ENCODE measurements at regions not wholly inside any gene's neighbourhood (a gene's known extent, or its start where the extent isn't known, plus 50 kb on each side); places are given as distances from the start of the nearest gene placed in this dataset.

- no peaks in the 10 kb centered on the region for H3K9me3 ChIP-seq
- no peak overlapping the region for H3K27ac ChIP-seq
- no peaks in the 10 kb centered on the region for H3K36me3 ChIP-seq
- no peak overlapping the region for H3K4me3 ChIP-seq
- H3K27me3 ChIP-seq (replicated peaks; ENCODE audit: insufficient read depth), result no peaks in the 10 kb centered on the region
- H3K4me1 ChIP-seq (replicated peaks), result no peaks in the 10 kb centered on the region
- intact Hi-C loops (cut with DNase I), result no loop called here
- no peak for TF ChIP-seq POLR2AphosphoS5 (IDR thresholded peaks at IDR 0.05)
- no peak for TF ChIP-seq POLR2A (IDR thresholded peaks at IDR 0.05)
- TF ChIP-seq CTCF (IDR thresholded peaks at IDR 0.05), result no peak
- DNase-seq (ENCODE audit: low spot score), result no peak
These were observed 447.6 kb downstream of the GADD45G start for GRCh38 chr9:90052366-90052765.

- no peaks in the 10 kb centered on the region for H3K27me3 ChIP-seq (replicated peaks; ENCODE audit: insufficient read depth)
- H3K4me1 ChIP-seq (replicated peaks), result no peaks in the 10 kb centered on the region
- H3K4me3 ChIP-seq, result no peak overlapping the region
- H3K27ac ChIP-seq, result no peak overlapping the region
- DNase-seq (ENCODE audit: low spot score), result no peak
- intact Hi-C loops (cut with DNase I), result no loop called here
- TF ChIP-seq POLR2AphosphoS5 (IDR thresholded peaks at IDR 0.05) (no peak), CTCF (IDR thresholded peaks at IDR 0.05) (no peak), POLR2A (IDR thresholded peaks at IDR 0.05) (no peak)
- no peaks in the 10 kb centered on the region for H3K9me3 ChIP-seq
- H3K36me3 ChIP-seq, result no peaks in the 10 kb centered on the region
- 62% methylated on average over 5 of the region's 5 CpGs for WGBS
These were observed 448.2 kb downstream of the GADD45G start for GRCh38 chr9:90053027-90053426.

GRCh38 chr9:90054810-90055209, 450.0 kb downstream of the GADD45G start:
- no peak overlapping the region for H3K27ac ChIP-seq
- no peaks in the 10 kb centered on the region for H3K9me3 ChIP-seq
- H3K36me3 ChIP-seq, result no peaks in the 10 kb centered on the region
- no peaks in the 10 kb centered on the region for H3K27me3 ChIP-seq (replicated peaks; ENCODE audit: insufficient read depth)
- H3K4me1 ChIP-seq (replicated peaks), result no peaks in the 10 kb centered on the region
- TF ChIP-seq POLR2A (IDR thresholded peaks at IDR 0.05) (no peak), CTCF (IDR thresholded peaks at IDR 0.05) (no peak), POLR2AphosphoS5 (IDR thresholded peaks at IDR 0.05) (no peak)
- H3K4me3 ChIP-seq, result no peak overlapping the region
- no peak for DNase-seq (ENCODE audit: low spot score)
- intact Hi-C loops (cut with DNase I), result no loop called here

GRCh38 chr9:90055226-90055625, 450.4 kb downstream of the GADD45G start:
- H3K27ac ChIP-seq, result no peak overlapping the region
- WGBS, result 78% methylated on average over 3 of the region's 3 CpGs

More at GRCh38 chr9:90055226-90055625, 450.4 kb downstream of the GADD45G start:
- H3K4me3 ChIP-seq, result no peak overlapping the region
- no peaks in the 10 kb centered on the region for H3K27me3 ChIP-seq (replicated peaks; ENCODE audit: insufficient read depth)
- no peaks in the 10 kb centered on the region for H3K36me3 ChIP-seq
- no peak for DNase-seq (ENCODE audit: low spot score)
- no peaks in the 10 kb centered on the region for H3K9me3 ChIP-seq
- TF ChIP-seq CTCF (IDR thresholded peaks at IDR 0.05) (no peak), POLR2AphosphoS5 (IDR thresholded peaks at IDR 0.05) (no peak), POLR2A (IDR thresholded peaks at IDR 0.05) (no peak)
- H3K4me1 ChIP-seq (replicated peaks), result no peaks in the 10 kb centered on the region
- intact Hi-C loops (cut with DNase I), result no loop called here
